ENCODE measurements at regions not wholly inside any gene's neighbourhood (a gene's known extent, or its start where the extent isn't known, plus 50 kb on each side); places are given as distances from the start of the nearest gene placed in this dataset.

DNA sequence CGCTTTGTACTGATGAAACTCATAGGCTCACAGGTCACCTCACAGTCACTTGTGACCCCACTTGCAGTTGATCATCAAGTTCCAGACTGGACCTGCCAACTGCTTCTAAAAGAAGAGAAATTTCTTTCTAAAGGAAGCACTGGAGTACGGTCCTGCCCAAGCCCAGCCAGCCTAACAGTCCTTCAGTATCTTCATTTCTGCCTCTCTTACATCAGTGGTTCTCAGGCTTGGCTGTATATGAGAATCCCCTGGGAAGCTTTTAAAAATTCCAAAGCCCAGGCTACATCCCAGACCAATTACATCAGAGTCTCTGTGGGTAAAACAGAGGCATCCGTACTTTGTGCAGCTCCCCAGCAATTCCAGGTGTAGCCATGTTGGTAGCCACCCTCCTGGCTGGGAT, 282.1 kb downstream of the NFIB start:
- no peak for DNase-seq

DNA sequence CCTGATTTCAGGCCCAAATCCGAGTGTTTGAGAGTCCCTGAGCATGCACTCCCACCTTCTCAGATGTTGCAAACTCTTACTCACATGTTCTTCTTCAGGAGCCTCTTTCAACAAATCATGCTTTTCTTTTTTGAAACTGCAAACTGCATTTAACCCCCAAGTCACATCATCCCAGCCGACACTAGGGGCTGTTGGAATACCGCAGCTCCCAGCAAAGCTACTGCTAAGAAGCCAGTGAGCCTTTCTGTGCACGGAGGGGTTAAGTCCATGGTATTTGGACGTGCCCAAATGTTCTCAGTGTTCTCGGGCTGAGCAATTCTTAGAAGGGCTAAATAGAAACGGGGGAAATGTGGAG, 282.9 kb downstream of the NFIB start:
- DNase-seq, result no peak

DNA sequence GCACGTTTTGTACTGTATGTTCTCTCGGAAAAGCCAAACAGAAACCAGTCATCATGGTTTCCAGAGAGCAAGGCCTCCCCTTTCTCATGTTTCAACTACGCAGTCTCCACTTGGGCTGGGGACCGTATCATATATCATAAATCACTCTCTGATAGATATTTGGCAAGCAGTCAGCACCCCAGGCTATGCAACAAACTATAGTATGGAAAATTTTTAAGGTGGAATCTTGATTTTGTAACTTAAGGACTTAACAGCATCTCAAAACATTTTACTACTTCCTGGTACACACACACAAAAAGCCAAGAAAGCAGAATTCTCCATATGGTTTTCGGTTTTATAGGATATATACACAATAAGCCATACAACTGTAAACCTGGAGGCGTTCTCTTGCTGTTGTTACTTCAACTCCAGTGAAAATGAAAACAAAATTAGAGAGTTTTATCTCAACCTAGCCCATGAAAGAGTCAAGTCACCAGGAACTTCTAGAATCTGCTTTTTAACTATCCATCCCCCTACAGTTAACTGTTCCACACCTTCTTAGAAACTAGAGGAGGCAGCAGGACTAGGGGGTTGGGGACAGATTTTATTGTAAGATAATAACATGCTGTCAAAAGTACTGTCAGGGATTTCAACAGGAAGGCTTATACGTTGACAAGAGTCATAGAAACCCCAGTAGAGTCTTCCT, 283.4 kb downstream of the NFIB start:
- no peak for DNase-seq

DNA sequence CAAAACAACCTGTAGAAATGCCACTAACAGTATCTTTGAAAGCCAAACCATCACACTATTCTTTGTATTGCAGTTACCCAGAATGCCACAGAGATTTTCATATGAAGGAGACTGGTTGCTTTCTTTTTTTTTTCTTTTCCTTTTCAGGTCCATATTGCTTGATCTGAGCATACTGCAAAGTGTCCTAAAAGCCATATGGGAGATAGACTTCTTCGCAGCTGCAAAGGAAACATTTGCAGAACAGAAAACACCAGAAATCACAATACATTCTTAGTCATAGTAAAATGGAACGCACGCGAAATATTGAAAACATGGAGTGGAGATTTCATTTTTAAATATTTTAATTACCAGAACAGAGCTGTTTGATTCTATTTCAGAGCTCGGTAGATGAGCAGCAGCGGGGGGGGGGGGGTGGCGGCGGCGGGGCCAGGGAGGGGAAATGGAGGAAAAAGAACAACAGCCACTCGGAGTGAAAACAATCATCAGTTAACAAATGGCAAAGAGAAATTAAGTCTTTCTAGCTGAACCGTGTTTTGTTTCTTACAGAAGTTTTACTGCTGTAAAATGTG, 284.1 kb downstream of the NFIB start:
- DNase-seq, result no peak

DNA sequence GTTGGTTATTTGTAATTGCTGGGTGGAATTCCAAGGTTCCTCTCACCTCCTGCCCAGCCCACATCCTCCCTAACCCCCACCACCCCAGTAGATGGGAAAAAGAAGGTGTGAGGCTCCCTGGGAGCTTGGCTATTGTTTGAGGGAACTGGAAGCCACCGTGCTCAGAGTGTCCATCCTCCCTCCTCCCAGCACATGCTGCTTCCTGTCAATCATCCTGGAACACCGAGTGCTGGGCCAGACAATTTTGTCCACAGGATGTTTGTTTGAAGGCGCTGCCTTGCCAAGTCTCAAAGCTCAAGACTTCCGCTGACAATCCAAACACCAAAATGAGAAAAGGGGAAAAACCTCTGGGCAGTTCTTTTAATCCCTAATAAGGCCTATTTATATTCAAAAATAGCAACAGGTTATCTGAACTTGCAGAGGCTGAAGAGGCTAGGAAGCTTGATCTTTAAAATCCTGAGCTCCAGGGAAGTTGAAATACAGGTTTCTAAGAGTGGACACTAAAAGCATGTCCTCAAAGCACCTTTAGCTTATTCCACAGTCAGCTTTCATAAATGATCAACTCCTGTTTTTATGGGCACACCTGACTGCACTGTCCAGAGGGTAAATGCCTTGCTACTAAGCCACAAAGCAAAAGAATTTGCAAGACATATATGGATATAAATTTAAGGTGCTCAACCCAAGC, 286.7 kb downstream of the NFIB start:
- DNase-seq, result no peak

DNA sequence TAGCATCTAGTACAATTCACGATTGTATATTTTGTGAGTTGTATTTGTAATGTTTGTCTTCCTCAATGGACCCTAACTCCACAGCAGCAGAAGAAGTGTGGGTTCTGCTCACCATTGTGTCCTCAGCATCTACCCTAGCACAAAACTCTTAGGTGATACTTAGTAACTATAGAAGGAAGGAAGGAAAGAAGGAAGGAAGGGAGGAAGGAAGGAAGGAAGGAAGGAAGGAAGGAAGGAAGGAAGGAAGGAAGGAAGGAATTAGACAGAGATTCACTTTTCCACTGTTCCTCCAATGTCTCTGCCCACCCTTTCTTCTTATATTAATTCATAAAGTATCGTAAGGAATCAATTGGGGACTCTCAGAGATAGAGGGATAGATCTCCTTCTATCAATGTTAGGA, 288.2 kb downstream of the NFIB start:
- no peak for DNase-seq

DNA sequence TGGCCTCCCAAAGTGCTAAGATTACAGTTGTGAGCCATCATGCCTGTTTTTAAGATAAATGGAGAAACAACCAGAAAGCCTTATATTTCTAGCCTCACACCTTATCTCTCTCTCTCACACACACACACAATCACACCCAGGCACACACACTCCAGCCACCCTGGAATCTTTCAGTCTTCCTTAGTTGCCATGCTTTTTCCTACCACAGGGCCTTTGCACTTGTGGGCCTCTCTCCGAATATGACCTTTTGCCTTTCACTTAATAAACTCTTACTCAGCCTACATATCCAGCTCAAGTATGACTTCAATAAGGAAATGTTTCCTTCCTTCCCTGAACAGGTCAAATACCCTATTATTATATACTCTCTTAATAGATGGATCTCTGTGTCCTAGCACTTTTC, 290.7 kb downstream of the NFIB start:
- no peak for DNase-seq

DNA sequence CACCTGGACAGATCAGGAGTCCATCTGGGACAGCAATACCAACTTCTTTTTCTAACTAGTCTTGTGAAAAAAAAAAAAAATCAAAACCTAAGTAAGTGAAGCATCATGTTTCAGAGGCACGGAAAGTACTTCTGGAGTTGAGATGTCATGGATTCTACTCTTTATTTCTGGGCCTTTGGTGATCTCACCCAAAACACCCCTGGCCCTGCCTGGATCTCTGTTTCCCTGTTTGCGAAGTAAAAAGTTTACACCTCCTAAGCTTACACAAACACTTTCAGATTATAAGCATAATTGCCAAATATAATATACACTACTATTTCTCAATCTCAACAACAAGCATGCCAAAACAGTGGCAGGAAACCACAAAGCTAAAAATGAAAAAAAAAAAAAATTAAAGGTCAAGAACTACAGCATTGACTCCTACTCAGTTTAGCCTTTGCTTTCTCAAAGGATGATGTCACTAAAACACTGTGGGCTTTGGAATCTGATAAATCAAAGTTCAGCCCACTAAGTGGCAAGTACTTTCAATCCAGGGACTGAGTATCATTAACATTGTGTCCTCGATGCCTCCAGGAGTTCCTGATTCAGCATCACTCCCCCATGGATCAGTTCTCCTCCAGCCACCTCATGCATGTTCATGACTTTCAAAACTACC, 291.9 kb downstream of the NFIB start:
- no peak for DNase-seq

DNA sequence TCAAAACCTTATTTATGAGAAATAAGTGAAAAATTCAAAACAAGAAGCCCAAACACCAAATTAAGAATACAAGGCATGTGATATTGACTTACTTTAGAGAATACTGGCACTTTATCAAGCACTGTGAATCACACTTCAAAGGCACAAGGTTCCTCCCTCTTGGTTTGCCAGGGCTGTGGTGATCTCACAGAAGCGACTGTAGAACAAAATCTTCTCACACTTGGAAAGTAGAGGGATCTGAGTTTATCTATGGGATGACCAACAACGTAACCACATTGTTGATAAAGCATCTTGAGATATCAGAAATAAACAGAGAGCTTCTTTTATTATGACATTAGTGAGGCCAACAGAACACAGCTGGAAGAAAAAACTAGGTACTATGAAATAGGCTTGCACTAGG, 295.9 kb downstream of the NFIB start:
- DNase-seq, result no peak

DNA sequence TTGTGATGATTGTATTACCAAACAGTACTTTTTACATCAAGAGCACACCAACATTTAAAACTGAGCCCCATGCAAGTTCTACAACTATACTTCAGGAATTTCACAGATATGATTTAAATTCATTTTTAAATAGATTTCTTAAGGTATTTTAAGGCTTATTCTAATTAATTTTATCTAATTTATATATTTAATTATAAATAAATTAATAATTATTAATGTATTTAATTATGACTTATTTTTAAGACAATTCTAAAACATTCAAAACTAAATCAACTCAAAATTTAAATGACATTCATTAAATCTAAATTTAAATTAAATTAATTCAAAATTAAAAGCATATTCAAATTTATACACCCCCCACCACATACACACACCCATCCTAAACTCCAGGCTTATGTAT, 299.2 kb downstream of the NFIB start:
- DNase-seq, result no peak

DNA sequence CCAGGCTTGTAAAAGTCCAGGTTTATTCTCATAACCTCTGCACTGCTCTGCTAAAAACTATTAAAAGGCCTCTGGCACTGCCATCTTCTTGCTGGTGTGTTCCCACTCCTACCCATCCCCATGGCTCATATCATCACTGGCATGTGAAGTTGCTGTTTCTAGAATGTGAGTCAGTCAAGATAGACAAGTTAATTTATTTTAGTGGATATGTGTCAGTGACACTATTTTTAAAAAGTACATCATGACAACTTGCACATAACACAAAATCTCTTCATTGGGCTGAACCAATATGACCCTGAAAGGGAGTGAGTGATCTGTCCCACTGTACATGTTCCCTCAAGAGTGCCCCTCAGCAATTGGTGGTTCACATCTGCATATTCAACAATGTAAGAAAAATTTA, 299.7 kb downstream of the NFIB start:
- no peak for DNase-seq

DNA sequence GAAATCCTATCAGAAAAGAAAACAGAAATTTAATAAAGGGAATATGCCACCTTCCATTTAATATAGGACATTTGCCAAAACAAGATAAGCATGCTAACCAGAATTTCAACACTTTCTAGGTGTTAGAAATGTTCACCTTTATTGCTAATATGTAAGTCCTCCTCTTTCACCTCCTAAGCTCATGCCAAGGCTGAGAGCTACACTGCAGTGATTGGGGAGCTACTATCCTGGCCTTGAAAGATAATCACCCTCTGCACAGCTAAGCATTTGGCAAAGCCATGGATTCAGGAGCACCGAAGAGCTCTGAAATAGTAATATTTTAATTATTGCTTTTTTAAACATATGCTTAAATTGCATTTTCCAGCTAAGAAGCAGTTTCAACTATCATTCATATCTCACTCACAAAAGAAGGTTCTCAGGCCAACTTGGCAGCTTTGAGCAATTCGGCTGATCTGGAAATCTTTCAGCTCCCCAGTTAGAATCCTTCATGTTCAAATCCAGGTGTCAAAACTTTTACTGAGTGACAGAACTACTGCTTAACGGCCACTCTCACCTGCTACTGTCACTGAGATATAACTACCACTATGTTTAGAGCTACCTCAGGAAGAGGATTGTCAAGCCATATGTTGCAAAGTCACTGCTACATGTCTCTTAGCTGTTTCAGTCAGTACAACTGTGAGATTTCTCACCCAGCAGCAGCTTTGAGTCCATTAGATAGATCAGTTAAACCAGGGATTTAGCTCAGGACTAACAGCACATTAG, 302.0 kb downstream of the NFIB start:
- DNase-seq, result no peak

DNA sequence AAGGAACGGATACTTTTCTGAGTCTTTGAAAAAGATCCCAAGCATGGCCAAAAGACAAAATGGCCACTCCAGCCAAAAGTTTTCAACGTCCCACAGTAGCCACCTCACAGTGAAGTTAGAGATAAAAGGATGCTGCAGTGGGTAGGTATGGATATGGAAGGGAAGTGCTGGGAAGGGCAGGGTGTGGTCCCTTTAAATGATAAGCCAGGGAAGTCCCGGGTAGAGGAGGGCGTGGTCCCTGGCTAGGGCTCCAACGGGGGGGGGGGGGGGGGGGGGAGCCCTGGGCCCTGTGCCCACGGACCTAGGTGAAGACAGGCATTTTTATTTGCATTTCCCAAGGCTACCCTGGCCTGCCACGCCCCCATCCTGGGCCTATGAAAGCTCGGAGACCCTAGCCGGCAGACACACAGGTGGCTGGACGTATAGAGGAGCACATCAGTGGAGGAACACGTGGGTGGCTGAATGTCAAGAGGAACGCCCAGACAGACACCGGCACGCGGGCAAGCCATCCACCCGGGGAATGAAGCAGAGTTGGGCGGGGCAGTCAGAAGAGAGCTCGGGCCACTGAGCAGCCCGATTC, 306.7 kb downstream of the NFIB start:
- no peak for DNase-seq

DNA sequence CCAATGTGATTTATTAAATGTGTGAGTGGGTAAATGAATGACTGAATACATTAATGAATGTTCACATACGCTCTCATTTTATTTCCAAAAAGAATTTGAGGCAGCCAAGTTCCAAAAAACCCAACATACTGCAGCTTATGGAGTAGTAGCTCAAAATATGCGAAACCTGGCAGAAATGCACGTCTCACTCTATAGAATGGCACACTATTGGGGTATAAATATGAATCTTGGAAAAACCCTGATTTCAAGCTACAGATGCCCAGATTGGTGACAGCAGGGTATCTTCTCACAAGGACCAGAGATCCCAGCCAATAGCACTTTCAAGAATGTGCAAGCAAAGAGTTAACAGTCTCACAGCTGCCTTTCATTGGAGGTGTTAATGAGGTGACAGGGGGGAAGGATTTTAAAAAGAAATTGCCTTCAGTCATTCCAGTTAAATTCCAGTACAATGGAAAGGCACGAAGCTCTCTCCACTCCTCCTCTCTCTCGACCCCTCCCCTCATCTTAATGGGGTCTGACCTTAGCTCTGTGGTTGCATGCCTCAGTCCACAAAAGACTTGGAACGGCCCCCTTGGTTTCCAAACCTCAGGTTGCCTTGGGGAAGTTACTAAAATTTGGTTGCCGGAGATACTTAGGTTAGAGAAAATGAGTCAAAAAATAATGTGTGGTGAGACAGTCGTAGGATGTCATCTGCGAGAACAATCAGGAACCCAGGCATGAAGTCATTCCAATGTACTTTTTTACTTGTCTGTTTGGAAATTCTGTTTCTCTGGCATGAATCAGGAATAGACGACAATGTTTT, 307.4 kb downstream of the NFIB start:
- no peak for DNase-seq

DNA sequence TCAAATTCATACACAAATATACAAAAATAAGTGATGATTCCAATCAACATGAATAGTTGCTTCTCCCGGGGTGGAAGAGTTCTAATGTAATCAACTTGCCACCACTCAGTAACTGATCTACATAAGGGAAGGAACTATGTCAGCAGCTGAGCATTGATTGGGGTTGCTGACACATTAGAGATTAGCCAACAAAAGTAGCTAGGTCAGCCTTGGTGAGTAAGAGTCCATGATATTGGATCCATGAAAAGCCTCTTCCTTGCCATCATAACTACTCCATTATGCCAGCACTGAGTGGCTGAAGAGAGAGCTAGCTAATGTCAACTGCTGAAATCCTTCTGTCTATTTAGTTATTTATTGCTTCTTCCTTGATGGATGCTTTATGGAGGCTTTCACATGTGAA, 309.8 kb downstream of the NFIB start:
- DNase-seq, result no peak

DNA sequence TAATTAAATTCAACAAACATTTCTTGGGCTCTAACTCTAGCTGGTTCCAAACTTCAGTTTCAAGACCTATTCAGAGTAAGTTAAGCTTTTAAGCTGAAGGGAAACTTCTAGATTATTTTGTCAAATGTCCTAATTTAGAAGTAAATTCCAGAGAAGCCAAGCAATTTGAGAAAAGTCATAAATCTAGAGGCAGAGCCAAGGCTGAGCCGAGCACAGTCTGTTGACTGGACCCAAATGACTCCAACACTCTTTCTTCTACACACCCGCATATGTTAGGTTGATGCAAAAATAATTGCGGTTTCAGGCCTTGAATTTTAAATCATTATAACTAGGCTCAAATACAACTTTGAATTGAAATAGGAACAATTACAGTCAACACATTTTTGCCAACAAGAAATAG, 319.7 kb downstream of the NFIB start:
- DNase-seq, result no peak

DNA sequence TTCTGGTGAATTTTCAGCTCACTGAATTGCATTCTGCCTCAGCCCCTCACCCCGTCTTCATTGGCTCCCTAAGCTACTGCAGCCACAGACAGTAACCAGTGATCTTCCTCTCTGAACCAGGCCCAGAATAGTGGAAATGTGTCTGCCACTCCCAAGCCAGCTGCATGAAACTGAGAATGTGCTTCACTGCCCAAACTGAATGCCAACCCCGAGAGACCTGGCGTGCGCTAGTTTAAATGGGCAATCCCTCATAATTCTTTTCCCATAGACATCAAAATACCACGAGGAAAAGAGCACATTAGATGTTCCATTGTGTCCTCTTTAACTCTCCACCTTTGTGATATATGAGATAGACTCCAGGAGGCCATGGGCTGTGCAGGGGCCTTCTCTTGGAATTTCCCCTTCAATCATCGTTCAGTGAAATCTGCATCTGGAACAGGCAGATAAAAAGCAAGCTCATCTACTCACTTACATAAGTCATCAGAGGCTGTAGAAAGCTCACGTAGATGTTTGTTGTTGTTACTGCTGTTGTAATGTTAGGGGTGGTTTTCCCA, 320.2 kb downstream of the NFIB start:
- no peak for DNase-seq

DNA sequence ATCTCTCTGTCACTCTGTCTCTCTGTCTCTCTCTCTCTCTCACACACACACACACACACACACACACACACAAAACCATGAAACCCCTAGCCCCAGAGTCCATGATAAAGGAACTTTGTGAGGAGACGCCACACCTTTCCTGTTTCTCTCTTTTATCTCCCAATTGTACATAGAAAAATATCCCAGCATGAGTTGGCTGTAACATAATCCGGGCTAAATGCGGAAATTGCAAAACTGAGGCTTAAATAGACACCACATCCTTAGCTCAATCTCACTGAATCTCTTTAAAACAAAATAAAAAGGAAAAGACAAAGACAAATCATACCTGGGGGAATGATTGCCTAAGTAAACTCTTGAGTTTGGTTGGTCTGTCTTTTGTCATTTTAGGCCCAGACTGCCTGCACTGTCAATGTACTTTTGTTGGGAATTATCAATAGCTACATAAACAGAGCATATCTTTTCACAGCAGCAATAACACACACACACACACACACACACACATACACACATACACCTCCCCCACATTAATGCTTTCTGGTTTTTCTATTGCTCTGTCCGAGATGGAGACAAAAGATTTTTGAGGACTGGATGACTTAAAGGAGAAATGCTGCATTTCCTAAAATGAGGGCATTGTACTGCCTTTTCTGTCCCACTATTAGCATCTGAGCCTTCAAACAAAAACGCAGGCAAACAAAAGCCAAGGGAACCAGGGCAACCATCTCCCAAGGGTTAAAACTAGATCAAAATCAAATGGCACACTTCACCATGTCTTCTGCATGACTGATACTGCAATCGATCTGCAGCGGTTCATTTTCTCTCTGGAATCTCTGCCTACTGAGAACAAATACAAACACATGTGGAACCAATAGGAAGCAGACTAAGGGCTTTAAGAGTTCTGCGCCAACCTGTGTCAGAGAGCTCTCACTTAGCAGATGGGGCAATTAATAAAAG, 321.5 kb downstream of the NFIB start:
- DNase-seq, result no peak

DNA sequence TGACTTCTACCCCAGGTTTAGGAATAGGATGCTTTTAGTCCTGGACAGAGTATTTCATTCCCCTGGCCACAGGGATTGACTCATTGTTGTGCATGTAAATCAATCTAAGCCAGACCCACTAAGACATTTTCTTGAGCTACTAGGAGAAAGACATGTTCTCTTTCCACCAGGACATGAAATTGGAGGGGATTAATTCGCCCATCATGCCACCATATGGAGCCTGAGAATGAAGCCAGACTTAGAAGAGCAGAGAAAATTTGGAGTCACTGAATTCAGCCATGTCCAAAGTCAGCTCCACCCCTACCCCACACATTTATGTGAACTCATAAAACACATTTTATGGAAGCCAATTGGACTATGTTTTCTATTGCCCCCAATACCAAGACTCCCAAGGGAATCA, 322.5 kb downstream of the NFIB start:
- DNase-seq, result no peak

DNA sequence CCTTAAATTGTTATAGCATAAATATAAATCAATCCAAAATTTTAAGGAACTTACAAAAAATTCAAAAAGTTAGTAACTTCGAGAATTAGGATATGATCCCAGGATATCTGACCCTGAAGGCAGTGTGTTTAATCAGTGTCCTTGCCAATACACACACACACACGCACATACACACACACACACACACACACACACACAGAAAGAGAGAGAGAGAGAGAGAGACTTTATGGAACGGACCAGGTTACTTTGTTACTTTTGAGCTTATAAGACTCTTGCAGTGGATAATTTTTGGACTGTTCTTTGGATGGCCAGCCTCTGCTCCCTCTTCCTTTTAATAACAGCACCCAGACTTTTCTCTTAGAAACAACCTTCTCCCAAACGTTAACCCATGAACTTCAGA, 322.9 kb downstream of the NFIB start:
- DNase-seq, result no peak

DNA sequence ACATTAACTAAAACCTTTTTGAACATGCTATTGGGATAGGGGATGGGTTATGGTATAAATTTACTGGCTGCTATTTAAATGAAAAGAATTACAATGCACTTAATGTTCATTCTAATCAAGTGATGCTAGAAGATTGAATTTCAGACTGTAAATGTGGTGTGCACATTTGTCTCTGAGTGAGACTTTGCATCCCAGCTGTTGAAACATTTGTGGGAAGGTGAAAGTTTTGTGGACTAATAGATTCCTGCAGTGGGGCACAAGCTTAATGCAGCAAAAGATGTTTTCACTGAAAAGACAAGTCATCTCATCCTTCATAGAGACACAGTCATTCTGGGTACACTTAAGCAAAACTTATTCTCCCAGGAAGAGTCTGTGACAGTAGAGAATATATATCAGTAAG, 323.6 kb downstream of the NFIB start:
- DNase-seq, result no peak

Measured in NCI-H524 treated with DMSO at 0.1 percent for 48 hours (cell line).